Astrocyte (in vitro differentiated cells and primary cell): ENCODE measurements at regions not wholly inside any gene's neighbourhood (a gene's known extent, or its start where the extent isn't known, plus 50 kb on each side); places are given as distances from the start of the nearest gene placed in this dataset.

Experiments
- DNase-seq: peaks from one replicate; pipeline ENCODE4 v3.0.0-alpha.2; 2010; ENCODE audit warnings: low read depth
- FAIRE-seq: peaks from 2 replicates; lab custom pipeline; 2011; peaks lifted over from hg19 to GRCh38; lab: Jason Lieb, UNC
- H2AFZ ChIP-seq: 2 replicates; pipeline ENCODE4 v1.6.0; 2012; ENCODE audit warnings: low read depth, low read length, inconsistent platforms
- H3K27ac ChIP-seq: 2 replicates; pipeline ENCODE4 v1.5.1; 2011; ENCODE audit warnings: low read depth, low read length, inconsistent platforms
- H3K27me3 ChIP-seq: 2 replicates; pipeline ENCODE4 v1.6.0; 2011; ENCODE audit warnings: low read length, inconsistent platforms; ENCODE audit not compliant: insufficient read depth
- H3K36me3 ChIP-seq: 2 replicates; pipeline ENCODE4 v1.5.1; 2011; ENCODE audit warnings: low read length, inconsistent platforms; ENCODE audit not compliant: insufficient read depth
- H3K4me1 ChIP-seq: 2 replicates; pipeline ENCODE4 v1.5.1; 2011; ENCODE audit warnings: low read length, inconsistent platforms; ENCODE audit not compliant: insufficient read depth
- H3K4me2 ChIP-seq: 2 replicates; pipeline ENCODE4 v1.6.0; 2012; ENCODE audit warnings: low read length, inconsistent platforms
- H3K4me3 ChIP-seq: 2 replicates; pipeline ENCODE4 v1.5.1; 2011; ENCODE audit warnings: low read depth, mild to moderate bottlenecking, low read length, inconsistent platforms; ENCODE audit not compliant: insufficient read depth
- H3K79me2 ChIP-seq: 2 replicates; pipeline ENCODE4 v1.6.0; 2012; ENCODE audit warnings: mild to moderate bottlenecking, low read length, inconsistent platforms; ENCODE audit not compliant: insufficient read depth
- H3K9ac ChIP-seq: 2 replicates; pipeline ENCODE4 v1.6.0; 2012; ENCODE audit warnings: mild to moderate bottlenecking, low read length, inconsistent platforms
- H3K9me3 ChIP-seq: 2 replicates; pipeline ENCODE4 v1.5.1; 2012; ENCODE audit warnings: low read depth, mild to moderate bottlenecking, low read length, inconsistent platforms; ENCODE audit not compliant: insufficient read depth
- H4K20me1 ChIP-seq: 2 replicates; pipeline ENCODE4 v1.6.0; 2012; ENCODE audit warnings: low read length, inconsistent platforms; ENCODE audit not compliant: insufficient read depth
- H3K27ac Mint-ChIP-seq: one replicate; pipeline ENCODE4 v1.8.0; 2021; ENCODE audit warnings: mild to moderate bottlenecking, mixed read lengths; ENCODE audit not compliant: unreplicated experiment
- H3K27me3 Mint-ChIP-seq: one replicate; pipeline ENCODE4 v1.8.0; 2021; ENCODE audit warnings: low read depth, mixed read lengths; ENCODE audit not compliant: unreplicated experiment
- H3K36me3 Mint-ChIP-seq: one replicate; pipeline ENCODE4 v1.8.0; 2021; ENCODE audit warnings: low read depth, mixed read lengths; ENCODE audit not compliant: unreplicated experiment
- H3K4me1 Mint-ChIP-seq: one replicate; pipeline ENCODE4 v1.8.0; 2021; ENCODE audit warnings: low read depth, mixed read lengths; ENCODE audit not compliant: unreplicated experiment
- H3K4me3 Mint-ChIP-seq: one replicate; pipeline ENCODE4 v1.8.0; 2021; ENCODE audit warnings: mild to moderate bottlenecking, moderate library complexity, mixed read lengths; ENCODE audit not compliant: unreplicated experiment
- H3K9me3 Mint-ChIP-seq: one replicate; pipeline ENCODE4 v1.8.0; 2021; ENCODE audit warnings: mild to moderate bottlenecking, mixed read lengths; ENCODE audit not compliant: unreplicated experiment
- EZH2 ChIP-seq: IDR thresholded peaks from 2 replicates; pipeline ENCODE4 v1.6.1; 2012; ENCODE audit warnings: mild to moderate bottlenecking, low read length, inconsistent platforms; ENCODE audit not compliant: insufficient read depth
- TF ChIP-seq, protein P1 (sequence below): IDR thresholded peaks from 2 replicates; pipeline ENCODE4 v1.5.1; 2011; ENCODE audit warnings: low read depth, mild to moderate bottlenecking, inconsistent platforms, low read length, moderate library complexity; ENCODE audit not compliant: insufficient read depth

- no peak overlapping the region for H3K9ac ChIP-seq
- no peak overlapping the region for H3K27ac Mint-ChIP-seq
- H3K4me3 Mint-ChIP-seq, result no peak overlapping the region
- no peak overlapping the region for H2AFZ ChIP-seq
- H3K36me3 Mint-ChIP-seq, result no peaks in the 10 kb centered on the region
- no peaks in the 10 kb centered on the region for H3K4me1 Mint-ChIP-seq
- H3K27ac ChIP-seq, result no peak overlapping the region
- no peaks in the 10 kb centered on the region for H3K9me3 ChIP-seq
- no peaks in the 10 kb centered on the region for H3K36me3 ChIP-seq
- H3K79me2 ChIP-seq, result no peaks in the 10 kb centered on the region
- H3K27me3 ChIP-seq, result no peaks in the 10 kb centered on the region
- H3K9me3 Mint-ChIP-seq, result no peaks in the 10 kb centered on the region
- no peaks in the 10 kb centered on the region for H3K4me1 ChIP-seq
- H4K20me1 ChIP-seq, result no peaks in the 10 kb centered on the region
- FAIRE-seq (no peak), DNase-seq (no peak)
- no peak overlapping the region for H3K4me2 ChIP-seq
- no peak overlapping the region for H3K4me3 ChIP-seq
- H3K27me3 Mint-ChIP-seq, result no peaks in the 10 kb centered on the region
- TF ChIP-seq, protein P1, sequence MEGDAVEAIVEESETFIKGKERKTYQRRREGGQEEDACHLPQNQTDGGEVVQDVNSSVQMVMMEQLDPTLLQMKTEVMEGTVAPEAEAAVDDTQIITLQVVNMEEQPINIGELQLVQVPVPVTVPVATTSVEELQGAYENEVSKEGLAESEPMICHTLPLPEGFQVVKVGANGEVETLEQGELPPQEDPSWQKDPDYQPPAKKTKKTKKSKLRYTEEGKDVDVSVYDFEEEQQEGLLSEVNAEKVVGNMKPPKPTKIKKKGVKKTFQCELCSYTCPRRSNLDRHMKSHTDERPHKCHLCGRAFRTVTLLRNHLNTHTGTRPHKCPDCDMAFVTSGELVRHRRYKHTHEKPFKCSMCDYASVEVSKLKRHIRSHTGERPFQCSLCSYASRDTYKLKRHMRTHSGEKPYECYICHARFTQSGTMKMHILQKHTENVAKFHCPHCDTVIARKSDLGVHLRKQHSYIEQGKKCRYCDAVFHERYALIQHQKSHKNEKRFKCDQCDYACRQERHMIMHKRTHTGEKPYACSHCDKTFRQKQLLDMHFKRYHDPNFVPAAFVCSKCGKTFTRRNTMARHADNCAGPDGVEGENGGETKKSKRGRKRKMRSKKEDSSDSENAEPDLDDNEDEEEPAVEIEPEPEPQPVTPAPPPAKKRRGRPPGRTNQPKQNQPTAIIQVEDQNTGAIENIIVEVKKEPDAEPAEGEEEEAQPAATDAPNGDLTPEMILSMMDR, result no peak
- TF ChIP-seq EZH2, result no peak
These were observed 667.4 kb downstream of the ROBO2 start for GRCh38 chr3:77707281-77707680.

DNA sequence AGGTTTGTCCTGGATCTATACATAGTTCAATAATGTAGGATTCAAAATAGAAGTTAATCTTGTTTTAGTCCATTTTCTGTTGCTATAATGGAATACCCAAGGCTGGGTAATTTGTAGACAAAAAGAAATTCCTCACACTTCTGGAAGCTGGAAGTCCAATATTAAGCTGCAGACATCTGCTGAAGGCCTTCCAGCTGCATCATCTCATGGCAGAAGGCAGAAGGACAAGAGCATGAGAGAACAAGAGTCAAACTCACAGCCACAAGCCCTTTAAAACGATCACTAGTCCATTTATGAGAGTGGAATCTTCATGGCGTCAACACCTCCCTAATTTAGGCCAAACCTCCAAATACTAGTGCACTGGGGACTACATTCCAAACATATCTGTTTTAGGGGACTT, 669.3 kb downstream of the ROBO2 start:
- no peaks in the 10 kb centered on the region for H3K9me3 ChIP-seq
- no peak overlapping the region for H3K4me3 ChIP-seq
- H3K4me2 ChIP-seq, result no peak overlapping the region
- Mint-ChIP-seq H3K4me1 (no peaks in the 10 kb centered on the region), H3K9me3 (no peaks in the 10 kb centered on the region), H3K27ac (no peak overlapping the region), H3K36me3 (no peaks in the 10 kb centered on the region), H3K4me3 (no peak overlapping the region), H3K27me3 (no peaks in the 10 kb centered on the region)
- no peaks in the 10 kb centered on the region for H3K36me3 ChIP-seq
- no peaks in the 10 kb centered on the region for H4K20me1 ChIP-seq
- no peak overlapping the region for H3K9ac ChIP-seq
- H3K27ac ChIP-seq, result no peak overlapping the region
- no peaks in the 10 kb centered on the region for H3K4me1 ChIP-seq
- TF ChIP-seq EZH2, result no peak
- TF ChIP-seq, protein P1, result no peak
- no peaks in the 10 kb centered on the region for H3K27me3 ChIP-seq
- FAIRE-seq (no peak), DNase-seq (no peak)
- H3K79me2 ChIP-seq, result no peaks in the 10 kb centered on the region
- H2AFZ ChIP-seq, result no peak overlapping the region

DNA sequence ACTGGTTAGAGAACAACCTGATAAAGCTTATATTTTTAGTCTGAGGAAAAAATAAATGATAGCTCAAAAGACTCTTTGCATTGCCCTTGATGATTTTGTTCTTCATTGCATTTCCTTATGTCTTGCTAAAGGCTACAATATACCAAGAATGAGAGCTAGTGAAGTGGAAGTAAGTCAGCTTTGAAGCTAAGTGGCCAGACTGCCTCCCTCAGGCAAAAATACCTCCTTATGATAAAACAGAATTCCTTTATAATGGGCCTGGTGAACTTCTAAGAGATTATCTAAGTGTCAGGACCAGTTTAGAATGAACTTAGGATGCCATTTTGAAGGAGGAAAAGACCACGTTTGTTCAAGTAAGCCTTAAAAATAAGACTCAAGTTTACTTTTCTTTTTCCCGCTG, 678.4 kb downstream of the ROBO2 start:
- Histone ChIP-seq H3K4me1 (no peaks in the 10 kb centered on the region), H3K27ac (no peak overlapping the region), H3K79me2 (no peaks in the 10 kb centered on the region), H3K9me3 (no peaks in the 10 kb centered on the region), H3K4me2 (no peak overlapping the region), H3K9ac (no peak overlapping the region), H3K27me3 (no peaks in the 10 kb centered on the region), H2AFZ (no peak overlapping the region), H3K4me3 (no peak overlapping the region), H3K36me3 (no peaks in the 10 kb centered on the region), H4K20me1 (no peaks in the 10 kb centered on the region)
- FAIRE-seq (no peak), DNase-seq (no peak)
- TF ChIP-seq EZH2, result no peak
- TF ChIP-seq, protein P1, result no peak
- Mint-ChIP-seq H3K4me1 (no peaks in the 10 kb centered on the region), H3K9me3 (no peaks in the 10 kb centered on the region), H3K27me3 (no peaks in the 10 kb centered on the region), H3K36me3 (no peaks in the 10 kb centered on the region), H3K4me3 (no peak overlapping the region), H3K27ac (no peak overlapping the region)
